PFSK-1 (cell line): ENCODE measurements at regions not wholly inside any gene's neighbourhood (a gene's known extent, or its start where the extent isn't known, plus 50 kb on each side); places are given as distances from the start of the nearest gene placed in this dataset.

Source experiments
- FOXP2 ChIP-seq: optimal IDR thresholded peaks from 2 replicates; pipeline ENCODE3; 2011; ENCODE audit warnings: borderline replicate concordance, control low read depth, inconsistent platforms; ENCODE audit not compliant: insufficient read depth; ENCODE audit errors: extremely low read length, extremely low read depth
- POLR2AphosphoS5 ChIP-seq: IDR thresholded peaks from 2 replicates; pipeline ENCODE4 v1.6.1; 2012; ENCODE audit warnings: low read depth, mild to moderate bottlenecking, control low read depth, low read length, moderate library complexity
- SIN3A ChIP-seq: IDR thresholded peaks from 2 replicates; pipeline ENCODE4 v1.6.1; 2012; ENCODE audit warnings: mild to moderate bottlenecking, low read length, moderate library complexity, borderline replicate concordance; ENCODE audit not compliant: insufficient read depth
- TAF1 ChIP-seq: IDR thresholded peaks from 2 replicates; pipeline ENCODE4 v1.6.1; 2012; ENCODE audit warnings: low read length, control low read depth, borderline replicate concordance; ENCODE audit not compliant: insufficient read depth
- TF ChIP-seq, protein P1 (sequence below), 2 experiments: IDR thresholded peaks; 2 replicates each; pipeline versions ENCODE4 v1.6.1 to v1.8.0; 2011 to 2012; ENCODE audit warnings: low read depth in 2 of 2, low read length in 2 of 2, control low read depth in 1 of 2, inconsistent platforms in 1 of 2, mild to moderate bottlenecking in 1 of 2, moderate library complexity in 1 of 2; ENCODE audit not compliant: insufficient read depth in 1 of 2

DNA sequence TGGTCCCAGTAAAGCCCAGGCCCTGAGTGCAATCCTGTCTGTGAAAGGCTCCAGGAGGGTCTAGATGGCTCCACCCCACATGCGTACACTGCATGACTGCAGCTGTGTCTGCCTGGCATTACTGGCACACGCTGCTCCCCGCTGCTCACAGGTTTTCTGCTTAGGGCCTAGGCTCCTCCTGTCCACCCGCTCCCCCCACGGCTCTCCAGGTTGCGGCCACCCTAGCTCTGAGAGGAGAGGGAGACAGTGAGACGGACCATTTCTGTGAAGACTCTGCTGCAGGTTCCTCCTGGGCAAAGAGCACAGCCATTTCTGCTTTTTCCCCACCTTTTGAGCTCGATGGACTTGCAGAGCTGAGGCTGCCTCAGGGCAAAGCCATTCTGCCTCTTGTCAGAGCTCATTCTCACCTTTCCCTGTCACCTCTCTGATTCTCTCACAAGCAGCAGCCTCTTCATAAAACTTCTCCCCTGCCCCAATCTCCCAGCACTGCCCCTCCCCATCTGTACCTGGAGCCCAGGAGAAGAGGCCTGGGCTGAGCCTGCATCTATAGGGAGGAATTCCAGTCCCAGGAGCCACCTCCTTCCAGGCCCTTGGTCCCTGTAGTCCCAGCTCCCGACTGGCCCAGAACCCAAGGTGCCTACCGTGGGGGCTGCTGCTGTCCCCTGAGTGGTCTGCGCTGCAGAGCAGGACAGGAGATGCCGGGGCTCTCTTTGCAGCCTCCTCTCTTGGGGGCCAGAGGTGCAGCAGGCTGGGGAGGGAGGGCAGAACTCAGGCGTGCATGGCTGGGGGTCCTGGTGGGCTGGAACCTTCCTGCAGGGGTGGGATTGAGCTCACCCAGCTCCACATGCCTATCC, 433.7 kb upstream of the B3GAT1 start:
- TF ChIP-seq POLR2AphosphoS5 (no peak), SIN3A (no peak), TAF1 (no peak), FOXP2 (no peak)
- TF ChIP-seq, protein P1, sequence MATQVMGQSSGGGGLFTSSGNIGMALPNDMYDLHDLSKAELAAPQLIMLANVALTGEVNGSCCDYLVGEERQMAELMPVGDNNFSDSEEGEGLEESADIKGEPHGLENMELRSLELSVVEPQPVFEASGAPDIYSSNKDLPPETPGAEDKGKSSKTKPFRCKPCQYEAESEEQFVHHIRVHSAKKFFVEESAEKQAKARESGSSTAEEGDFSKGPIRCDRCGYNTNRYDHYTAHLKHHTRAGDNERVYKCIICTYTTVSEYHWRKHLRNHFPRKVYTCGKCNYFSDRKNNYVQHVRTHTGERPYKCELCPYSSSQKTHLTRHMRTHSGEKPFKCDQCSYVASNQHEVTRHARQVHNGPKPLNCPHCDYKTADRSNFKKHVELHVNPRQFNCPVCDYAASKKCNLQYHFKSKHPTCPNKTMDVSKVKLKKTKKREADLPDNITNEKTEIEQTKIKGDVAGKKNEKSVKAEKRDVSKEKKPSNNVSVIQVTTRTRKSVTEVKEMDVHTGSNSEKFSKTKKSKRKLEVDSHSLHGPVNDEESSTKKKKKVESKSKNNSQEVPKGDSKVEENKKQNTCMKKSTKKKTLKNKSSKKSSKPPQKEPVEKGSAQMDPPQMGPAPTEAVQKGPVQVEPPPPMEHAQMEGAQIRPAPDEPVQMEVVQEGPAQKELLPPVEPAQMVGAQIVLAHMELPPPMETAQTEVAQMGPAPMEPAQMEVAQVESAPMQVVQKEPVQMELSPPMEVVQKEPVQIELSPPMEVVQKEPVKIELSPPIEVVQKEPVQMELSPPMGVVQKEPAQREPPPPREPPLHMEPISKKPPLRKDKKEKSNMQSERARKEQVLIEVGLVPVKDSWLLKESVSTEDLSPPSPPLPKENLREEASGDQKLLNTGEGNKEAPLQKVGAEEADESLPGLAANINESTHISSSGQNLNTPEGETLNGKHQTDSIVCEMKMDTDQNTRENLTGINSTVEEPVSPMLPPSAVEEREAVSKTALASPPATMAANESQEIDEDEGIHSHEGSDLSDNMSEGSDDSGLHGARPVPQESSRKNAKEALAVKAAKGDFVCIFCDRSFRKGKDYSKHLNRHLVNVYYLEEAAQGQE (IDR thresholded peaks at IDR 0.05; ENCODE audit: insufficient read depth in 1 of 2, low read depth in 2 of 2, low read length in 2 of 2): no peak
